ENCODE measurements at regions not wholly inside any gene's neighbourhood (a gene's known extent, or its start where the extent isn't known, plus 50 kb on each side); places are given as distances from the start of the nearest gene placed in this dataset.
A peak's percentile ranks its signal among the peaks of the same experiment; 100 is the strongest.

DNA sequence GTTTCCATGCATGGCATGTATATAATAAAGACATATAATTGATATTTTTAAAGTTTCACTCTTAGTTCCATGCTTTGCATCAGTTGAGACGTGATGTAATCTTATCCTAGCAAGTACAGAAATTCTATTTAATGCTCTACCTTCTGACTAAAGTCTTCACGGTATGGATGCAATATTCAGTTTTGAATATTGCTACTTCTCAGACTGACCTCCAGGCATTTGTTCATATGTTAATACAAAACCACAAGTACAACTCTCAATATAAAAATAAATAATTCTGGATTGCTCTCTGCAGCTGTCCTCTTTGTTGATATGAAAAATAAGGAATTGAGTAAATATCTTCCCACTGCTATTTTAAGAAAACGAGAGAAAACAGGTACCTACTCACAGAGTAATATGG lies 309.8 kb upstream of the HAND2 start:
- DNase-seq (ENCODE audit: low spot score): no peak

DNA sequence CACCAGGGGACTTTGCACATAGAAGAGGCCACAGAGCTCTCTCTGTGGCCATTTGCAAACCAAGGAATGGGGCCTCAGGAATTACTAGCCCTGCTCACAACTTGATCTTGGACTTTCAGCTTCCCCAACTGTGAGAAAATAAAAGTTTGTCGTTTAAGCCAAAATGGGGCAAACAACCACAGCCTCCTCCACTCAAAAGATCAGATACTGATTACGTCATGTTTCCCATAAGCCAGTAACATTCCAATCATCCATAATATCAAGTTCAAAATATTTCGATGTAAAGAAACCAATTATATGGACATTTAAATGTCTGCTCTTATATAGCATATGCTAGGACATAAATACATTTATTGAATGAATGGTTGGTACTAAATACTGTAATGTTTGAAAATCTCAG lies 307.5 kb upstream of the HAND2 start:
- DNase-seq (ENCODE audit: low spot score): no peak

DNA sequence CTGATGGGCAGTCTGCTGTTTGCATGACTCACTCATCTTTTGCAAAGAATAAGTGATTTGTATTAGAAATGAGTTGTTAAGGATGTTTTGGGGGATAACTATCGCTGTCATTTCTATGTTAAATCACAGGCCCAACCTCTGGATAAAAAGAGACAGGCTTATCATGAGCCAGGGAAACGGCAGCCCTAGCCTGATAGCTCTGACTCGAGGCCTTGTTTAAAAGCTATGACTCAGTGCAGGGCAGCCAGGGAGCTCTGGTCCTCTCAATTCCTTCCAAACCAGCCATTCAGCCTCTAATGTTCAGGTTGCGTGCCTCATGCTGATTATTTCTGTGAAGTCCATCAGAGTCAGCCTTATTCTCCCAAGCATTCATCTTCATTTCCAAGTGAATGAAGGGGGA lies 305.9 kb upstream of the HAND2 start:
- peak; percentile 44 for DNase-seq (ENCODE audit: low spot score)

DNA sequence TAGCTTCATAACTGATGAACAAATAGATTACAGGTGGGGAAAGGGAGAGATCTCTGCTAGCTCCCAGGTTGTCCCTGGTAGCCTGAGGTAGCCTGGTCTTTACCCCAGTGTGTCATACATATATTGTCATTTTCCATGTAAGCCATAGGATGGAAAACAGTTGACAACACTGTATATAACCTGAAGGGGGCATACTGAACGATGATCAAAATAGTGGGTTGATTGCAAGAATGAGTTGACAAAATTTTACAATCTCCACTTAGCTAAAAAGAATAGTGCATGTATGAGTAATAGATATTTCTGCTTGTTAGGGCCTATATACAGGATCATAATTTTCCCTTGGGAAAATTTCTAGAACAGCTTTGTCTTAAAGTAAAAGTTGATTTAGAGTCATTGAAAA lies 304.1 kb upstream of the HAND2 start:
- no peak for DNase-seq (ENCODE audit: low spot score)

DNA sequence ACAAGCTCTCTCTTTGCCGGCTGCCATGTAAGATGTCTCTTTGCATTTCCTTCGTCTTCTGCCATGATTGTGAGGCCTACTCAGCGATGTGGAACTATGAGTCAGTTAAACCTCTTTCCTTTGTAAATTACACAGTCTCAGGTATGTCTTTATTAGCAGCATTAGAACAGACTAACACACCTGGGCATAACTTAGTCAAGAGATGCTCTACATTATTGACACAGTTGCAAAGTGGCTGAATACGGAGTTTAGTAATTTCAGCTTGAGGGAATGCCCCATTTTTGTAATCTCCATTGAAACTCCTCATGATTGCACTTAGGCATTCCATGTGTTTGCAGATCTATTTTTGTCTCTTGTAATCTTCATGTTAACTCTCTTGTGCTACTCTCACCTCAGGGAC lies 299.5 kb upstream of the HAND2 start:
- DNase-seq (ENCODE audit: low spot score): no peak

DNA sequence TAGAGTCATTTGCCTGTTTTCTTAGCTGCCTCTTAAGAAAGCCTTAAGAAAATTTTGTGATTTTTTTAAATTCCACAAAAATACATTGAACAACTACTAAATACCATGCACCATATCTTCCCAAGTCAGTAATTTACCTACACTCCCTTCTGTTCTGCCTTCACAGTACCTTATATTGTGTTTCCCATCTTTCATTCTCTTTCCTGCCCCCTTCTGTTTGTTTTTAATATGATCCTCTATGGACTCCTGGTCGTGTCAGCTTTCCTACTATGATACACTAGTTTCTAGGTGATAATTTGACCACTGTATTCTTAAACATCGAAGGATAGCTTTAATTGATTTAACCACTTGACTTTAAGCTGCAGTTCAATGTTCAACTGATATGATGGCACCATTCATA lies 297.7 kb upstream of the HAND2 start:
- DNase-seq (ENCODE audit: low spot score): no peak

DNA sequence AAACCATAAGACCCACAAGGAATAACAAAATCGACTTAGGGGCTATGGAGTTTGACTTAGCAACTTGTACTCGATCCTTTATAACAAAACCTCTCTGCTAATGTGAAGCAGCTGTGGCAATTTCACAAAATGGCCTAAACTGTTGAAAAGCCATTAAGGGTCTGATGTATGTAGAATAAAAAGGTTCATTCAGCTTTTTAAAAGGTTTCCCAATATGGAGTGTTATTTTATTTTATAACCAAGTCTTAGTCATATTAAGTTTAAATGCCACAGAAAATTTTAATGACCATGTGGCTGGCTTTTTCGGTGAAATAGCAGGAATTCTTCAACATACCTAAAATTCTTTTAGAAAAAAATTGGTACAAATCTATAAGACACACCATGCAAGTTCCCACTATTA lies 291.8 kb upstream of the HAND2 start:
- DNase-seq (ENCODE audit: low spot score): no peak

DNA sequence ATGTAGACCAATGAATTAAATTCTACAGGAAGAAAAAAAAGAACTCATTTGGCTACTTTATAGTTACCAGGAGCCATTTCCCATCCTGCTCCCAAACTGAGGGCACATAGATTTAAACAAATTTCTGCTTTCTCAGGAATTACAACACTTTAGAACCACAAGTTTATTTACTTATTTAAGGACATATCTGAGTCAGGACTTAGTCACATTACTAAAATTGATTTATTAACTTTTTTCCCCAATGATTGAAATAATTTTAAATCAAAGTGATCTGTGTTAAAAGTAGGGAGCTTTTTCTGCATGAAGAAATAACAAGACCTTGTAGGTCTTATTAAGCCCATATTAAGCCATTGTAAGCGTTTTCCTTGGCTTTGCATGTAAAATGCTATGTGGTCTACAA lies 291.0 kb upstream of the HAND2 start:
- no peak for DNase-seq (ENCODE audit: low spot score)

DNA sequence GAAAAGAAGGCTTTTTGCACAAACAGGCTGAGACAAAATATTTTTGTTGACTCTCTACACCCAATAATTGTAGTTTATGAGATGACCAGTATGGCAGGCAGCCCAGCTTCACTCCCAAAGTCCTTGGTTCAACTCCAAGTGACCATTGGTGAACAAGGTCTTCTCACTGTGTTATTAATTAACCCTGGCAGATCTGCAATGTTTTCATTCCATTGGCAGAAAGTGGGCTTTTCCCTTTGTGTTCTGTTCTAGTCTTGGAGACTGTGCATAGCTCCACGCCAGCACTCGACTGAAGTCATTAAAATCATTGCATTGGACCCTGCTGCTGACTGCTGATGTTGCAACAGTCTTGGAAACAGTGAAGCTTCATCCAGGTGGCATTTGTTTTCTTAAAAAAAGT lies 277.3 kb upstream of the HAND2 start:
- peak; percentile 16 for DNase-seq (ENCODE audit: low spot score)

DNA sequence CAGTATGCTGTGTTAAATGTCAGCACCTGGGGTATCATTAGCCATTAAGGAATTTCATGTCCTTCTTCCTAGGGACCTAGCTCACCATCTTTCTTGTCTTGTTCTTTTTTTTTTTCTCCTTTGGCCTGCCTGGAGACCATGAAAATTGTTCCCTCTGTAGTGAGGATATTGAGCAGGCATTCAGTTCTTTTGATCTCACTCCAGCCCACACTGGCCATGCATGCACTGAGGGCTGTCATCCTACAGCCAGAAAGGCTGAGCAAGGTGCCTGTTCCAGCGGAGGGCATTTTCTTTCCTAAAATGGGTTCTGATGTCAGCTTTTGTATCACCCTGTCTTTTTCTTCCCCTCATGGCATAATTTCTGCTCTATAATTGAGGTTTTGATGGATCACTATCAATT lies 275.9 kb upstream of the HAND2 start:
- DNase-seq (ENCODE audit: low spot score): no peak

DNA sequence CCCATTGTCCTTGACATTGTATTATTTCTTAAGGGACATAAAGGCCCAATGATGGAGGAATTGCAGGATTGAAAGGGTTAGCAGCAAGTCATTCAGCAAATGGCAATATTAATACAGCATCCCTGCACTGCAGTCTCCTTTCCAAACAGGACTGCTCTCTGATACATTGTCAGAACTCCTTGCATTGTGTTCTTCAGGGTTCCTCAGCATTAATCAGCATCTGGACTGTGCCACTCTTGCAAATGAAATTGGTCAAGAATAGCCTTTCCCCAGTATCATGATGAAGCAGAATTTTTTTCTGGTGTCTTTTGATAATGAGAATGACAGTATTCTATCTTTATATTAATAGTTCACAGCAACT lies 272.6 kb upstream of the HAND2 start:
- no peak for DNase-seq (ENCODE audit: low spot score)

DNA sequence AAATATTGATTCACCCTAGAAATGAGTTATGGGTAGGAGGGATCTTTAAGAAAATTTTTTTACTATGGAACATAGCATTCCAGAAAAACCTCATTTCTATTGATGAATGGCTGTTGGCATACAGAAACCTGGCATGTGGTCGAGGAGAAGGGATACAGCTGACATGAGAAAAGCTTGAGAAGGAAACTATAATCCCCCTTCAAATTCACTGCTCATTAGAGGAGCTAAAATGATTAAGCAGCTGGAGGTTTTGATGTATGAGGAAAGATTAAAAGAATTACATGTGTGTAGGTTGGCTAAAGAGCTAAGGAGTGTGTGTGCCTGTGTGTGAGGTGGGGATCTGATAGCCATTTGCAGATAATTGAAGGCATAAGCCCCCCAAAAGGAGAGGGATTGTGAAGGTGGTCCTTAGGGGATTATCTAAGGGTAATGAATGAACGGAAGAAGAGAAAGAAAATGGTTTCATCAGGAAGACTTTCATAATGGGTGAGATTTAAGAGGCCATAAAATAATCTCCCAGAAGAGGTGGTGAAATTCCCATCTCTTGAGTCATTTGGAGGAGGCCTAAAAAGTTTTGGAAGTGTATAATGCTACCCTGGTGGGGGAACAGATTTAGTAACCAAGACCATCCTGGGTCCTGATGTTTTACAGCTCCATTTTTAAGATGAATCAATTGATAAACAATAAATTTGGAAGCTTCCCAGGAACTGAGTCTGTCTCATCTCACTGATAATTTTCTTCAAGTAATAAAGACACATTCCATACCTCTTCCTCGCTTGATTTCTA lies 272.0 kb upstream of the HAND2 start:
- DNase-seq (ENCODE audit: low spot score): peak; percentile 14

DNA sequence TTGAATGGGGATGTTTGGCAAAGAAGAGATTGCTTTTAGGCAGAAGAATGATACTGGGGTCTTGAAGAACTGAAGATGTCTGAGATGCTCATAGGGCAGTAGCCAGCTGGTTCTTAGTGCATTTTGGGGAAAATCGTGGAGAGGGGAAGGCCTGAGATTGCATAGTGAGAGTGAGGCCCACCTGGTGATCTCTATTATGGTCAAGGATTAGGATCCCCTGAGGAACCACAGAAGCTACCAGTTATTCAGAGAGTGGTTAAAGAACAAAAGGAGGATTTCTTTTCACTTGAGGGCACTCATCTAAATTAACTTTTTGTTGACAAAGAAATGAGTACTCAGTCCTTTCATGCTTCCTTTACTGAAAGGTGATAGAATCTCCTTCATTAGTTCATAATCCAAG lies 271.3 kb upstream of the HAND2 start:
- DNase-seq (ENCODE audit: low spot score): no peak

DNA sequence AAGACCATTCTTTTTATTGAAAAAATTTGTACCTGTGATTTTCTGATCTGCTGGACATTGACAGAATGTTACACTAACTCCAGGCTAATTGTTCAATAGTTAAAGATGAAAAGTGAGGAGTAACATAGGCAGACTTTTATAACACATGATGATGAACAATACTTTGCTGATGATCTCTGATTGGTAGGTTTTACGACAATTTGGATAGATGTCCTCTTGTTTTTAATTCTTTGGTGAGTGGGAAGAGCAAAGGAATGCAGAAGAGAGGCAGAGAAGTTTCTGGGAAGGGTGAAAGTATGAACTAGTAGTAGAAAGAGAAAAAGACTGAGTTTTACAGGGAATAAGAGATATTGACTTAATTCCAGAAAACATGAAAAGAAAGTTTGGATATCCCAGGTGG lies 267.3 kb upstream of the HAND2 start:
- no peak for DNase-seq (ENCODE audit: low spot score)

DNA sequence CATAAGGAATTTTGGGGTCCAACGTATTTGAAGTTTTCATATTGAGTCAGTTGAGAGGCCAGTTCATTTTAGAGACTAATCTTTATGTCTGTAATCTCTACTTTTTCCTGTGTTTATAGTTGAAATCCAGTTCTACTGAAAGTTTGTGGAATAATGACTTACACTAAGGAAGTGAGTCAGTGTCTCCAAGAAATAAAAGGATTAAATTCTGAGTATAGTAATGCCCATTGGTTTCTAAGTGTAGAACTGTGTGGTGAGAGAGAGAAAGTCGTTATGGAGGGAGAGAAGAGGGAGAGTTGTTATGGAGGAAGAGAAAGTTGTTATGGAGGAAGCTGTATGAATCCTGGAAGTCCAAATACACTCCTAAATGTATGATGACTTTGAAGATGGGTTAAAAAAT lies 264.6 kb upstream of the HAND2 start:
- no peak for DNase-seq (ENCODE audit: low spot score)

DNA sequence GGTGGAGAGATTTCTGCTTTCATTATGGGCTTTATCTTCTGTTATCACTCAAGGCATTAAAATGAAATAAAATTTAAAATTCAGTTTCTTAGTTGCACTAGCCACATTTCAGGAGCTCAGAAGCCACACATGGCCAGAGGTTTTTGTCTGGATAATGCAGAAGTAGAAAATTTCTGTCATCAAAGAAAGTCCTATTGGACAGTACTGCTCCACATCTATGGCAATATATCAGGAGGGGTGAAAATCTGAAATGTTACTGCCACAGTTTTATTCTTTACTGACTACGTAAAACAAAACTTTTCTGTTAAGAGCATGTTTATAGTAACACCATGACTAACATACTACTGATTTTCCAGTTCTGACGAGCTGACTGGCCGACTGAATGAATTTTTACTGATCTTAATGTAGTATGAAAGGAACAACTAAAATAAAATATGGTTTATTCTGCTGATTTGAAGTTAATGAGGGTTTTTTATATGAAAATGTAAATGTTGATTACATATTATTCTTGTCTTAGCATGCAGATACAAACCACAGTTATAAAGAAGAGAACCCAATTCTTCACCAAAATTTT lies 264.0 kb upstream of the HAND2 start:
- no peak for DNase-seq (ENCODE audit: low spot score)

DNA sequence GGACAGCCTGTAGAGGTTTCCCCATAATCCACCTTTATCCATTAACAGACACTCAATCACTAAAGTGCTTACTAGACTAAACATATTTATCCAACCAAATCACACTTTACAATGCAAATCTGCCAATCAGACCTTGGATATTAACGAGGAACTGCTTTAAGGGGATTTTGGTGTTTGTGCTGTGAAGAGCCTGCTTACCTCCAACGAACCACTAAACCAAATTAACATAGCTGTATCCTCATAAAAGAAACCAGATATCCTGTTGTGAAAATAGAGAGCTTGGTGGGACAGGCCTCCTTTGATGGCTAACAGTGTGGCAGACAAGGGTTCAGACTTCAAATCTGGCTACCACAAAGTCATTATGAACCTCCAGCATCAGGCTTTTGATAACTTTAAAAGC lies 252.6 kb upstream of the HAND2 start:
- no peak for DNase-seq (ENCODE audit: low spot score)

DNA sequence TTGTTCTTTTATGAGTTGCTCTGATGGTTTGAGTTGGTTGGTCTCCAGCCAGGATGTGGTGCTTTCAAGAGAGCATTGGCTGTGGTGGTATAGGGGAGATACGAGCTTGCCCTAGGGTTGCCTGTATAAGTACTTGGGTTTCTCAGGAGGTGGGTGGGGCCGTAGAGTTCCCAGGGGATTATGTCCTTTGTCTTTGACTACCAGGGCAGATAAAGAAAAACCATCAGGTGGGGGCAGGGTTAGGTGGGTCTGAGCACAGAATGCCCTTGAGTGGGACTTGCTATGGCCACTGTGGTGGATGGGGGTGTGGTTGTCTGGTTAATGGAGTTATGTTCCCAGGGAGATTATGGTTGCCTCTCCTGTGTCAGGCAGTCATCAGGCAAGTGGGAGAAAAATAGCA lies 247.9 kb upstream of the HAND2 start:
- no peak for DNase-seq (ENCODE audit: low spot score)

DNA sequence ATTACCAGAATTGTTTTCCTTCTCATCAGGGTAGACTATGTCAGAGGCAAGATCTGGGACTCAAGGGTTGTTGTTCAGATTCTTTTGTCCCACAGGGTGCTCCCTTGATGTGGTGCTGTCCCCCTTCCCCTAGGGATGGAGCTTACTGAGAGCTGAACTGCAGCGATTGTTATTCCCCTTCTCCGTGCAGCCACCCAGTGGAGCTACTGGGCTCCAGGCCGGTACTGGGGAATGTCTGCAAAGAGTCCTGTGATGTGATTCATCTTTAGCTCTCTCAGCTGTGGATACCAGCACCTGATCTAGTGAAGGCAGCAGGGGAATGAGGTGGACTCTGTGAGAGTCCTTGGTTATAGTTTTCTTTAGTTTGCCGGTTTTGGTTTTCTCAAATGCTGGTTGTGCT lies 247.4 kb upstream of the HAND2 start:
- no peak for DNase-seq (ENCODE audit: low spot score)

DNA sequence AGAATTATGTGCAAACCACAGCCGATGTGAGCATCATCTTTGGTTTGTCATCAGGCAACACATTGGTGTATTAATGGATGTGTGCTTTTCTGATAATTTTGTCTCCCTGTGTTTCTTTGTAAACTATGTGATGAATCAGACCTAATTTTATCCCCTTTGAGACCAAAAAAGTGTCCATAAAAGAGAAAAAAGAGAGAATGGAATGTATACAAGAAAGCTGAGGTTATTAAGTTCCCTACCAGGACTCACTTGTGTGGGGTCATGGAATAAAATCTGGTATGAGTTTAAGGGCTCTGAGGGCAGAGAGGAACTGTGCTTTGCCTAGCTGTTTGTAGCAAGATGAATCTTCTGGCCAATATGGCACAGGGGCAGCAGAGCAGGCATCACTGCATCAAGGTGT lies 239.5 kb upstream of the HAND2 start:
- no peak for DNase-seq (ENCODE audit: low spot score)

DNA sequence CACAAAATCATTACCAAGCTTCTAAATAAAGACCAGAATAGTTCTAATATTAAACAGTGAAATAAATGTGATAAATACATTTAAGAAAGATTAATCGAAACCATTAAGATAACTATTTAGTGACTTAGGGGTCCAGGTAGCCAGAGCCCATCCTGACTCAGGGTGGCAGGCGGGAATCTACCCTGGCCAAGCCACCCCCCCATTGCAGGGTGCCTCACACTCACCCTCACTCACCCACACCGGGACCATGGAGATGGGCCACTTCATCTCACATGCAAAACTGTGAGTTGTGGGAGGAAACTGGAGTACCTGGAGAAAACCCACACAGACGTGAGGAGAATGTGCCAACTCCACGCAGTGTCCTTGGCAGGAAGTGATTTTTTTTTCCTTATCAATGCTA lies 237.6 kb upstream of the HAND2 start:
- no peak for DNase-seq (ENCODE audit: low spot score)

DNA sequence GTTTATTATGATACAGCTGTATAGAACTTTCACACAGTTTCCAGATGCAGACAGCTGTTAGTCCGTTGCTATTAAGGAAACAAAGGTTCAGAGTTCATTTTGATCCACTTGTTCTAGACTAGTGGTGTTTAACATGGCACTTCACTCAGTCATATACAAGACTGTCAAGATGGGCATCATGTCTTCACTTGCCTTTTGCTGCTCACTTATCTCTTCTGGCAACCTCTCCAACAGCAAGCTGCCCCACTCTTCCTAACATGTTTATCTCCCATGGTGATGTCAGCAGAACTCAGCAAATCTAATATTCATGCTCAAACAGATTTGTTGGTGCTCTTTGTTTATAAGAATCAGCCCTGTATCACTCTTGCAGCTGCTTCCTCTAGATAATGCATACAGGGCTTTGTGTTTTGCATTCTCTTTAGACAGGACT lies 236.2 kb upstream of the HAND2 start:
- DNase-seq (ENCODE audit: low spot score): no peak

DNA sequence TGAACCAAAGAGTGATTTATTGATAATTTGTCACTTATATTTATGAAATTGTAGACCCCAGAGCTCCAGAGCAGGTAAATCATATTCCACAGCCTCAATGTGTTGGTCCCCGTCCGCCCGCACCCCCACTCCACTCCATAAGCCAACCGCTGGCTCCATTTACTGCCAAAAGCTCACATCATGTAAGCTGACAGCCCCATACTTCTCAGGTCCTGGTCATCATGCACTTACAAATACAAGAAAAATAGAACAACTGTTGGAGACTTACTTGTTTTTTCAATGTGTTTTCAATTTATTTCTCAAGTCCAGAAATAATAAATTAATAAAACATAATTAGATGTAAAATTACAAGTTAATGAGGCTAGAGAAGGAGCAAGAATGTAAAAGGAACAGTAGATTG lies 235.7 kb upstream of the HAND2 start:
- DNase-seq (ENCODE audit: low spot score): no peak

DNA sequence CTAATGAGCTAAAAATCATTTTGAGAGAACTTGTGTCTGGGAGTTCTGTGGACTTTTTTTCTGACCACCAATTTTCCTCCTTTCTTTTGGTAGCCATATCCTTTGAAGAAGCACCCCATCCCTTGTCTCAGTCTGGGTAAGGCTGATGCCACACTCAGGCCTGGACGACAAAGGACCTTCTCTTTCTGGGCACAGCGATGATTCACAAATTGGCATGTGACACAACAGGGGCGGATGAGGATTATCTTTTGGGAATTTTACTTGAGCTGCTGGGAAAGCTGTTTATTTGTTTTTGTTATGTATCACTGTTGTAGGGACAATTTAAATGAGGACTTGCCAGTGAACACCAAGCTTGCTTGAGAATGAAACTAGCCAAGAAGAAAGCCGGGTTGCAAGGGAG lies 233.4 kb upstream of the HAND2 start:
- no peak for DNase-seq (ENCODE audit: low spot score)
